ENCODE measurements at regions not wholly inside any gene's neighbourhood (a gene's known extent, or its start where the extent isn't known, plus 50 kb on each side); places are given as distances from the start of the nearest gene placed in this dataset.

DNA sequence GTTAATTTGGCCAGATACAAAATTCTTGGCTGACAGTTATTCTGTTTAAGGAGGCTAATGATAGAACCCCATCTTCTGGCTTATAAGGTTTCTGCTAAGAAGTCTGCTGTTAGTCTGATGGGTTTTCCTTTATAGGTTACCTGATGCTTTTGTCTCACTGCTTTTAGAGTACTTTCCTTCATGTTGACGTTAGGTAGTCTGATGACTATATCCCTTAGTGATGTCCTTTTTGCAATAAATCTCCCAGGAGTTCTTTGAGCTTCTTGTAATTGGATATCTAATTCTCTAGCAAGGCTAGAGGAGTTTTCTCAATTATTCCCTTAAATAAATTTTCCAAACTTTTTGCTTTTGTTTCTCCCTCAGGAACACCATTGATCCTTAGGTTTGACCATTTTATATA, 114.1 kb upstream of the CDIN1 start (continued):
- TF ChIP-seq, protein P1, sequence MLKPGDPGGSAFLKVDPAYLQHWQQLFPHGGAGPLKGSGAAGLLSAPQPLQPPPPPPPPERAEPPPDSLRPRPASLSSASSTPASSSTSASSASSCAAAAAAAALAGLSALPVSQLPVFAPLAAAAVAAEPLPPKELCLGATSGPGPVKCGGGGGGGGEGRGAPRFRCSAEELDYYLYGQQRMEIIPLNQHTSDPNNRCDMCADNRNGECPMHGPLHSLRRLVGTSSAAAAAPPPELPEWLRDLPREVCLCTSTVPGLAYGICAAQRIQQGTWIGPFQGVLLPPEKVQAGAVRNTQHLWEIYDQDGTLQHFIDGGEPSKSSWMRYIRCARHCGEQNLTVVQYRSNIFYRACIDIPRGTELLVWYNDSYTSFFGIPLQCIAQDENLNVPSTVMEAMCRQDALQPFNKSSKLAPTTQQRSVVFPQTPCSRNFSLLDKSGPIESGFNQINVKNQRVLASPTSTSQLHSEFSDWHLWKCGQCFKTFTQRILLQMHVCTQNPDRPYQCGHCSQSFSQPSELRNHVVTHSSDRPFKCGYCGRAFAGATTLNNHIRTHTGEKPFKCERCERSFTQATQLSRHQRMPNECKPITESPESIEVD (tag by site-specific recombination; IDR thresholded peaks at IDR 0.05): no peak
- no peak for TF ChIP-seq ZNF132 (tag by site-specific recombination; IDR thresholded peaks at IDR 0.05; ENCODE audit: borderline replicate concordance)
- no peak for TF ChIP-seq ZNF23 (tag by site-specific recombination; IDR thresholded peaks at IDR 0.05; ENCODE audit: borderline replicate concordance)
- TF ChIP-seq, protein P2, sequence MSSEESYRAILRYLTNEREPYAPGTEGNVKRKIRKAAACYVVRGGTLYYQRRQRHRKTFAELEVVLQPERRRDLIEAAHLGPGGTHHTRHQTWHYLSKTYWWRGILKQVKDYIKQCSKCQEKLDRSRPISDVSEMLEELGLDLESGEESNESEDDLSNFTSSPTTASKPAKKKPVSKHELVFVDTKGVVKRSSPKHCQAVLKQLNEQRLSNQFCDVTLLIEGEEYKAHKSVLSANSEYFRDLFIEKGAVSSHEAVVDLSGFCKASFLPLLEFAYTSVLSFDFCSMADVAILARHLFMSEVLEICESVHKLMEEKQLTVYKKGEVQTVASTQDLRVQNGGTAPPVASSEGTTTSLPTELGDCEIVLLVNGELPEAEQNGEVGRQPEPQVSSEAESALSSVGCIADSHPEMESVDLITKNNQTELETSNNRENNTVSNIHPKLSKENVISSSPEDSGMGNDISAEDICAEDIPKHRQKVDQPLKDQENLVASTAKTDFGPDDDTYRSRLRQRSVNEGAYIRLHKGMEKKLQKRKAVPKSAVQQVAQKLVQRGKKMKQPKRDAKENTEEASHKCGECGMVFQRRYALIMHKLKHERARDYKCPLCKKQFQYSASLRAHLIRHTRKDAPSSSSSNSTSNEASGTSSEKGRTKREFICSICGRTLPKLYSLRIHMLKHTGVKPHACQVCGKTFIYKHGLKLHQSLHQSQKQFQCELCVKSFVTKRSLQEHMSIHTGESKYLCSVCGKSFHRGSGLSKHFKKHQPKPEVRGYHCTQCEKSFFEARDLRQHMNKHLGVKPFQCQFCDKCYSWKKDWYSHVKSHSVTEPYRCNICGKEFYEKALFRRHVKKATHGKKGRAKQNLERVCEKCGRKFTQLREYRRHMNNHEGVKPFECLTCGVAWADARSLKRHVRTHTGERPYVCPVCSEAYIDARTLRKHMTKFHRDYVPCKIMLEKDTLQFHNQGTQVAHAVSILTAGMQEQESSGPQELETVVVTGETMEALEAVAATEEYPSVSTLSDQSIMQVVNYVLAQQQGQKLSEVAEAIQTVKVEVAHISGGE (tag by site-specific recombination; conservative IDR thresholded peaks at IDR 0.05; ENCODE audit: low read depth): no peak
- no peak for TF ChIP-seq KLF8 (tag by site-specific recombination; IDR thresholded peaks at IDR 0.05)
- no peak for TF ChIP-seq ZNF112 (tag by site-specific recombination; IDR thresholded peaks at IDR 0.05)
- TF ChIP-seq SP3 (tag by site-specific recombination; IDR thresholded peaks at IDR 0.05): no peak
- no peak for TF ChIP-seq ZNF341 (tag by site-specific recombination; IDR thresholded peaks at IDR 0.05; ENCODE audit: low read depth)
- TF ChIP-seq ZNF510 (tag by site-specific recombination; IDR thresholded peaks at IDR 0.05; ENCODE audit: insufficient replicate concordance): no peak
- TF ChIP-seq ZNF133 (tag by site-specific recombination; IDR thresholded peaks at IDR 0.05): no peak
- TF ChIP-seq, protein P3, sequence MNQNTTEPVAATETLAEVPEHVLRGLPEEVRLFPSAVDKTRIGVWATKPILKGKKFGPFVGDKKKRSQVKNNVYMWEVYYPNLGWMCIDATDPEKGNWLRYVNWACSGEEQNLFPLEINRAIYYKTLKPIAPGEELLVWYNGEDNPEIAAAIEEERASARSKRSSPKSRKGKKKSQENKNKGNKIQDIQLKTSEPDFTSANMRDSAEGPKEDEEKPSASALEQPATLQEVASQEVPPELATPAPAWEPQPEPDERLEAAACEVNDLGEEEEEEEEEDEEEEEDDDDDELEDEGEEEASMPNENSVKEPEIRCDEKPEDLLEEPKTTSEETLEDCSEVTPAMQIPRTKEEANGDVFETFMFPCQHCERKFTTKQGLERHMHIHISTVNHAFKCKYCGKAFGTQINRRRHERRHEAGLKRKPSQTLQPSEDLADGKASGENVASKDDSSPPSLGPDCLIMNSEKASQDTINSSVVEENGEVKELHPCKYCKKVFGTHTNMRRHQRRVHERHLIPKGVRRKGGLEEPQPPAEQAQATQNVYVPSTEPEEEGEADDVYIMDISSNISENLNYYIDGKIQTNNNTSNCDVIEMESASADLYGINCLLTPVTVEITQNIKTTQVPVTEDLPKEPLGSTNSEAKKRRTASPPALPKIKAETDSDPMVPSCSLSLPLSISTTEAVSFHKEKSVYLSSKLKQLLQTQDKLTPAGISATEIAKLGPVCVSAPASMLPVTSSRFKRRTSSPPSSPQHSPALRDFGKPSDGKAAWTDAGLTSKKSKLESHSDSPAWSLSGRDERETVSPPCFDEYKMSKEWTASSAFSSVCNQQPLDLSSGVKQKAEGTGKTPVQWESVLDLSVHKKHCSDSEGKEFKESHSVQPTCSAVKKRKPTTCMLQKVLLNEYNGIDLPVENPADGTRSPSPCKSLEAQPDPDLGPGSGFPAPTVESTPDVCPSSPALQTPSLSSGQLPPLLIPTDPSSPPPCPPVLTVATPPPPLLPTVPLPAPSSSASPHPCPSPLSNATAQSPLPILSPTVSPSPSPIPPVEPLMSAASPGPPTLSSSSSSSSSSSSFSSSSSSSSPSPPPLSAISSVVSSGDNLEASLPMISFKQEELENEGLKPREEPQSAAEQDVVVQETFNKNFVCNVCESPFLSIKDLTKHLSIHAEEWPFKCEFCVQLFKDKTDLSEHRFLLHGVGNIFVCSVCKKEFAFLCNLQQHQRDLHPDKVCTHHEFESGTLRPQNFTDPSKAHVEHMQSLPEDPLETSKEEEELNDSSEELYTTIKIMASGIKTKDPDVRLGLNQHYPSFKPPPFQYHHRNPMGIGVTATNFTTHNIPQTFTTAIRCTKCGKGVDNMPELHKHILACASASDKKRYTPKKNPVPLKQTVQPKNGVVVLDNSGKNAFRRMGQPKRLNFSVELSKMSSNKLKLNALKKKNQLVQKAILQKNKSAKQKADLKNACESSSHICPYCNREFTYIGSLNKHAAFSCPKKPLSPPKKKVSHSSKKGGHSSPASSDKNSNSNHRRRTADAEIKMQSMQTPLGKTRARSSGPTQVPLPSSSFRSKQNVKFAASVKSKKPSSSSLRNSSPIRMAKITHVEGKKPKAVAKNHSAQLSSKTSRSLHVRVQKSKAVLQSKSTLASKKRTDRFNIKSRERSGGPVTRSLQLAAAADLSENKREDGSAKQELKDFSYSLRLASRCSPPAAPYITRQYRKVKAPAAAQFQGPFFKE (tag by site-specific recombination; IDR thresholded peaks at IDR 0.05; ENCODE audit: borderline replicate concordance): no peak

DNA sequence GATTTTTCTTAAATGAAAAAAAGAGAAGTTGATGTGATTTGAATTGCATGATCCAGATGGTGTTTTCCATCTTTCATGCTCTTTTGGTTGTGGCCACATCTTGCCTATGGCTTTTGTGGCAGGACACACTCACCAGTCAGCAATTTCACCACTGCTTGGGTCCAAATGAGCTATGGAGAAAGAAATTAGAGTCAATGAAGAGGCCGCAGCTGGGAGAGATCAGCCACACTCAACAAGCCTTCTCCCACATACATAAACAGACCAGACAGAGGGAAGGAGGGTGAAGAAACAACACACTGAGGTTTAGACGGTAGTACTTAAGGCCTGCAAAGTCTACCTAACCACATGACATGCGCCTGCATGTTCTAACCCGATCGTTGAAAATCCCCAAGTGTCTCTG, 110.7 kb upstream of the CDIN1 start:
- Histone ChIP-seq H3K27ac (ENCODE audit: extremely low read depth, low read depth, low read length) (no peak overlapping the region), H3K36me3 (ENCODE audit: control insufficient read depth in 2 of 2, insufficient read depth in 1 of 2, low read length in 2 of 2) (no peaks in the 10 kb centered on the region), H3K9me3 (ENCODE audit: control insufficient read depth, insufficient read depth, low read depth, low read length) (no peaks in the 10 kb centered on the region), H3K4me1 (ENCODE audit: control insufficient read depth, insufficient read depth, low read length) (no peaks in the 10 kb centered on the region), H3K4me3 (ENCODE audit: low read depth, low read length) (no peak overlapping the region)
- POLR2A ChIA-PET: no interaction called here
- CTCF ChIA-PET: interaction anchor here (0.6 kb wide), 1 partner anchor 1450 kb away, joined by 3 read pairs; no protein-coding TSS in a partner anchor
- TF ChIP-seq ZNF677 (tag by site-specific recombination; IDR thresholded peaks at IDR 0.05) (no peak), ZNF354C (tag by site-specific recombination; IDR thresholded peaks at IDR 0.05; ENCODE audit: borderline replicate concordance, low read depth) (no peak), ZNF837 (tag by site-specific recombination; IDR thresholded peaks at IDR 0.05) (no peak), OVOL3 (tag by site-specific recombination; IDR thresholded peaks at IDR 0.05) (no peak), ZNF596 (tag by site-specific recombination; IDR thresholded peaks at IDR 0.05) (no peak), ZBTB7A (tag by site-specific recombination; IDR thresholded peaks at IDR 0.05; ENCODE audit: low read depth) (no peak), ZNF140 (tag by site-specific recombination; IDR thresholded peaks at IDR 0.05) (no peak), TRIM28 (IDR thresholded peaks at IDR 0.05; ENCODE audit: borderline replicate concordance, low read length) (no peak), ZNF544 (tag by site-specific recombination; IDR thresholded peaks at IDR 0.05) (no peak), ZNF416 (tag by site-specific recombination; IDR thresholded peaks at IDR 0.05) (no peak), ZNF830 (tag by site-specific recombination; IDR thresholded peaks at IDR 0.05; ENCODE audit: low read depth) (no peak)
- TF ChIP-seq, protein P4, sequence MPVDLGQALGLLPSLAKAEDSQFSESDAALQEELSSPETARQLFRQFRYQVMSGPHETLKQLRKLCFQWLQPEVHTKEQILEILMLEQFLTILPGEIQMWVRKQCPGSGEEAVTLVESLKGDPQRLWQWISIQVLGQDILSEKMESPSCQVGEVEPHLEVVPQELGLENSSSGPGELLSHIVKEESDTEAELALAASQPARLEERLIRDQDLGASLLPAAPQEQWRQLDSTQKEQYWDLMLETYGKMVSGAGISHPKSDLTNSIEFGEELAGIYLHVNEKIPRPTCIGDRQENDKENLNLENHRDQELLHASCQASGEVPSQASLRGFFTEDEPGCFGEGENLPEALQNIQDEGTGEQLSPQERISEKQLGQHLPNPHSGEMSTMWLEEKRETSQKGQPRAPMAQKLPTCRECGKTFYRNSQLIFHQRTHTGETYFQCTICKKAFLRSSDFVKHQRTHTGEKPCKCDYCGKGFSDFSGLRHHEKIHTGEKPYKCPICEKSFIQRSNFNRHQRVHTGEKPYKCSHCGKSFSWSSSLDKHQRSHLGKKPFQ (tag by site-specific recombination; IDR thresholded peaks at IDR 0.05): no peak
- TF ChIP-seq, protein P5, sequence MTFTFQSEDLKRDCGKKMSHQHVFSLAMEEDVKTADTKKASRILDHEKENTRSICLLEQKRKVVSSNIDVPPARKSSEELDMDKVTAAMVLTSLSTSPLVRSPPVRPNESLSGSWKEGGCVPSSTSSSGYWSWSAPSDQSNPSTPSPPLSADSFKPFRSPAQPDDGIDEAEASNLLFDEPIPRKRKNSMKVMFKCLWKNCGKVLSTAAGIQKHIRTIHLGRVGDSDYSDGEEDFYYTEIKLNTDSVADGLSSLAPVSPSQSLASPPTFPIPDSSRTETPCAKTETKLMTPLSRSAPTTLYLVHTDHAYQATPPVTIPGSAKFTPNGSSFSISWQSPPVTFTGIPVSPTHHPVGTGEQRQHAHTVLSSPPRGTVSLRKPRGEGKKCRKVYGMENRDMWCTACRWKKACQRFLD (tag by site-specific recombination; IDR thresholded peaks at IDR 0.05): no peak

Measured in HEK293 (cell line).